ENCODE measurements at regions not wholly inside any gene's neighbourhood (a gene's known extent, or its start where the extent isn't known, plus 50 kb on each side); places are given as distances from the start of the nearest gene placed in this dataset.

DNA sequence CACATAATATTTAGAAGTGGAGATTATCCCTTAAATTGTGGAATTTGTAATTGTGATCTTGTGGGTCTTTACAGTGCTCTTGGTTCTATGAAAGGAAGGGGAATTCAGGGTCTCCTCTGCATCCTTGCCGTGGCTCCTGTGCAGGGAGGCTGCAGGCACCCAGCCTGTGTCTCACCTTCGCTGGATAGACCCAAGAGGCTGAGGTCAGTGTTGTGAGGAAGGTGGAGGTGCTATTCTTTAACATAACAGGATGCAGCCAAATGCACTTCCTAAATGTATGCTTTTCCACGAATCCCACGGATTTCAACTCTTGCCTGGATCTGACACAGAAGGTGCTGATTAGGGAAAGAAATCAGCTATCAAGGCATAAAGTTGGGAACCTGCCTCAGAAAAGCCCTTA is 69.5 kb downstream of the TMEM18 start:
- Mint-ChIP-seq H3K4me3 (no peak overlapping the region), H3K27ac (no peak overlapping the region), H3K9me3 (no peaks in the 10 kb centered on the region), H3K4me1 (no peaks in the 10 kb centered on the region), H3K27me3 (ENCODE audit: low read depth, poor library complexity) (peaks cover 10% of the 10 kb centered on the region), H3K36me3 (ENCODE audit: low read depth) (no peaks in the 10 kb centered on the region)
- no peak for TF ChIP-seq CTCF (IDR thresholded peaks at IDR 0.05)
- no peak for DNase-seq

GRCh38 chr2:607172-607571 is 70.0 kb downstream of the TMEM18 start:
- H3K27me3 Mint-ChIP-seq (ENCODE audit: low read depth, poor library complexity) = peaks cover 10% of the 10 kb centered on the region
- H3K27ac Mint-ChIP-seq = no peak overlapping the region
- DNase-seq = no peak
- H3K4me3 Mint-ChIP-seq = no peak overlapping the region
- H3K9me3 Mint-ChIP-seq = no peaks in the 10 kb centered on the region
- H3K36me3 Mint-ChIP-seq (ENCODE audit: low read depth) = no peaks in the 10 kb centered on the region
- TF ChIP-seq CTCF (IDR thresholded peaks at IDR 0.05) = no peak
- H3K4me1 Mint-ChIP-seq = no peaks in the 10 kb centered on the region

DNA sequence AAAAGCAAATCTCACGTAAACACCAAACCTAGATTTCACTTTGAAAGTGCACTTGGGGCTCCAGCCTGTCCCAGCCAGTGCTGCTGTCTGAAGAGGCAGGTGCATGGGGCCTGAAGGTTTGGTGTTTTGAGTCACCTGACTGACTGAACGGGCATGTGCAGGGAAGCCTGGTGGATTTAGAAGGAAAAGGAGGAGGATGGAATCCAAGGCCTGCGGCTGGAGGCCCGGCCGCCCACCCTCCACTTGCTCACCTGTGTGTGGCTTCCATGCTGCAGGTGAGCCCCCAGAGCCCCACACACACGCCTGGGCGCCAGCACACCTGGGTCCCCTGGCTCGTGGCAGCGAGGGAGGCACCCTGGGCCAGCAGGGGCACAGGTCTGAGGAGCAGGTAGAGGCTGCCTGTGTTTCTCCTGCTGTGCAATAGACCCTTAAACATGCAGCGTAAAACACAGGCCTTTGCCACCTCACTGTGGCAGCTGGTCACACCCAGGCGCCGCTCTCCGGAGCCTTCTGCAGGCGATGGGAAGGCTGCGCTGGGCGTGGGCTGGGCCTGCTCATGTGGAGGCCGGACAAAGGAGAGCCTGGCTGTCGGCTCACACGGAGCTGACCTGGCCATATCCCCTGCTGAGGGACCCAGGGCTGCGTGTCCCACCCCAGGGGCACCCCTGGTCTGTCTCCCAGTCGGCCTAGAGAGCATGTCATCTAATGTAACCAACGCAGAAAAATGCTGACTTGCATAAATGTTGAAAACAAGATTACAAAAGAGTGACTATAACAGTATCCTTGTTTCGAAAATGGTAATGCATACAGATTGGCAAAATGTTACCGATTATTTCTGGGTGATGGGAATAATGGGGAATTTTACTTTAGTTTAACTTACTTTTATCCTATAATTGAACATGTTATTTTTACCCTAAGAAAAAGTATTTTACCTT is 71.3 kb downstream of the TMEM18 start:
- peaks cover 5% of the 10 kb centered on the region for H3K4me1 Mint-ChIP-seq
- no peak for TF ChIP-seq CTCF (IDR thresholded peaks at IDR 0.05)
- H3K27me3 Mint-ChIP-seq (ENCODE audit: low read depth, poor library complexity) = peaks cover 10% of the 10 kb centered on the region
- no peak for DNase-seq
- no peak overlapping the region for H3K4me3 Mint-ChIP-seq
- H3K36me3 Mint-ChIP-seq (ENCODE audit: low read depth) = no peaks in the 10 kb centered on the region
- no peaks in the 10 kb centered on the region for H3K9me3 Mint-ChIP-seq
- H3K27ac Mint-ChIP-seq = no peak overlapping the region

DNA sequence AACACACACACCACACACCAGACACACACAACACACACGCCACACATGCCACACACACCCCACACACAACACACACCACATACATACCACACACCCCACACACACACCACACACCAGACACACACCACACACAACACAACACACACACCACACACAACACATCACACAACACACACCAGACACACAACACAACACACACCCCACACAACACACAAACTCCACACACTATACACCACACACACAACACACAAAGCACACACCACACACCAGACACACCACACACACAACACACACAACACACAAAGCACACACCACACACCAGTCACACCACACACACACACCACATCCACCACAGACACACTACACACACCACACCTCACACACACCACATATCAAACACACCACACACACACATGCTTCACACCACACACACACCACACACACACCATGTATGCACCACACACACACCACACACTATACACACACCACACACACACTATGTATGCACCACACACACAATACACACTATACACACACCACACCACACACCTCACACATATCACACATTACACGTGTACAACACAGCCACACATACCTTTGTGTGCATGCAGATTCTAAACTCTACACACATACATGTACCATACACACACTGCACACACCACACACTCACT is 72.2 kb downstream of the TMEM18 start:
- Mint-ChIP-seq H3K36me3 (ENCODE audit: low read depth) (no peaks in the 10 kb centered on the region), H3K9me3 (no peaks in the 10 kb centered on the region), H3K4me1 (peaks cover 6% of the 10 kb centered on the region), H3K27me3 (ENCODE audit: low read depth, poor library complexity) (peaks cover 10% of the 10 kb centered on the region), H3K27ac (no peak overlapping the region), H3K4me3 (no peak overlapping the region)
- no peak for TF ChIP-seq CTCF (IDR thresholded peaks at IDR 0.05)
- no peak for DNase-seq

DNA sequence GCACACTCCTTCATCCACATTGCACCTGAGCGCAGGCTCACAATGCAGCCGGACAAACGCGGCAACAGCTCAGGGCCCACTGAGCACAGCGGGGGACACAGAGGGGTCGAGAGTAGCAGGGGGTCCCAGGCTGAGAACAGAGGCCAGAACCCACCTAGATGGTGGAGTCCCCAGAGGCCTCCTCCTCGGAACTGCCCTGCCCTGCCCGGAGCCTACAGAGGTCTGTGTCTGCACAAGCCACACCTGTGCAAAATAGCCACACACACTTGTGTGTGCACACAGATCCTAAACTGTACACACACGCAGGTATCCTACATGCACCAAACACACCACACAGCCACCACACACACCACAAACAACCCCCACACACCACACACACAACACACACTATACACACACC is 72.8 kb downstream of the TMEM18 start:
- H3K27ac Mint-ChIP-seq = no peak overlapping the region
- no peak for DNase-seq
- H3K36me3 Mint-ChIP-seq (ENCODE audit: low read depth) = no peaks in the 10 kb centered on the region
- peaks cover 10% of the 10 kb centered on the region for H3K4me1 Mint-ChIP-seq
- no peaks in the 10 kb centered on the region for H3K9me3 Mint-ChIP-seq
- H3K27me3 Mint-ChIP-seq (ENCODE audit: low read depth, poor library complexity) = peaks cover 10% of the 10 kb centered on the region
- no peak for TF ChIP-seq CTCF (IDR thresholded peaks at IDR 0.05)
- no peak overlapping the region for H3K4me3 Mint-ChIP-seq

Measured in nephron progenitor cell (in vitro differentiated cells).